Natural killer cell (primary cell): ENCODE measurements at regions not wholly inside any gene's neighbourhood (a gene's known extent, or its start where the extent isn't known, plus 50 kb on each side); places are given as distances from the start of the nearest gene placed in this dataset.

Source experiments
- ATAC-seq, 3 donors: fragments of 150-1000 bp in 2 of 3; fragments of 200-7000 bp in 1 of 3; cut with Tn5 transposase; 1 replicate in 1 of 3; 2 replicates in 2 of 3; pipeline ENCODE4 v1.10.0; 2021; ENCODE audit warnings: mild to moderate bottlenecking in 2 of 3, moderate library complexity in 2 of 3
- DNase-seq, 2 donors: peaks; one replicate each; pipeline versions ENCODE4 v3.0.0 to v3.0.0-alpha.2; 2013 to 2021; ENCODE audit warnings: mixed read lengths in 1 of 2
- H3K27ac ChIP-seq: one replicate; pipeline ENCODE4 v1.5.1; 2013; ENCODE audit warnings: mild to moderate bottlenecking, low read length
- H3K27me3 ChIP-seq: one replicate; pipeline ENCODE4 v1.6.1; 2013; ENCODE audit warnings: low read length; ENCODE audit not compliant: control insufficient read depth, insufficient read depth
- H3K36me3 ChIP-seq: one replicate; pipeline ENCODE4 v1.6.1; 2013; ENCODE audit warnings: low read length; ENCODE audit not compliant: control insufficient read depth, insufficient read depth
- H3K4me1 ChIP-seq: one replicate; pipeline ENCODE4 v1.6.1; 2013; ENCODE audit warnings: low read length; ENCODE audit not compliant: control insufficient read depth, insufficient read depth
- H3K4me3 ChIP-seq: one replicate; pipeline ENCODE4 v1.5.1; 2013; ENCODE audit warnings: low read length
- H3K9me3 ChIP-seq: one replicate; pipeline ENCODE4 v1.6.1; 2013; ENCODE audit warnings: low read length; ENCODE audit not compliant: control insufficient read depth, insufficient read depth
- H3K27ac Mint-ChIP-seq, 2 donors: one replicate each; pipeline ENCODE4 v1.8.0; 2022; ENCODE audit warnings: mild to moderate bottlenecking in 2 of 2, mixed read lengths in 2 of 2, moderate library complexity in 1 of 2
- H3K27me3 Mint-ChIP-seq, 2 donors: one replicate each; pipeline ENCODE4 v1.8.0; 2022; ENCODE audit warnings: low read depth in 2 of 2, mixed read lengths in 2 of 2
- H3K36me3 Mint-ChIP-seq: one replicate; pipeline ENCODE4 v1.8.0; 2022; ENCODE audit warnings: mixed read lengths
- H3K4me1 Mint-ChIP-seq, 2 donors: one replicate each; pipeline ENCODE4 v1.8.0; 2022; ENCODE audit warnings: mixed read lengths in 2 of 2
- H3K4me3 Mint-ChIP-seq: one replicate; pipeline ENCODE4 v1.8.0; 2022; ENCODE audit warnings: mild to moderate bottlenecking, moderate library complexity, mixed read lengths
- H3K9me3 Mint-ChIP-seq, 2 donors: one replicate each; pipeline ENCODE4 v1.8.0; 2022; ENCODE audit warnings: mixed read lengths in 2 of 2
- WGBS: methylation state at CpG from one replicate; pipeline ENCODE4 v1.1.7; 2013; ENCODE audit warnings: missing lambda C conversion rate; ENCODE audit not compliant: insufficient coverage; 5-methylcytosine and 5-hydroxymethylcytosine counted together
- intact Hi-C: fragments of 100-400 bp; cut with micrococcal nuclease; formaldehyde crosslinking; loops from one replicate; pipeline ENCODE4 v1.14.2; 2022
- TF ChIP-seq, protein P1 (sequence below): fragments of 200-600 bp; IDR thresholded peaks from one replicate; pipeline ENCODE4 v1.8.0; 2022; ENCODE audit warnings: antibody characterized with exemption

DNA sequence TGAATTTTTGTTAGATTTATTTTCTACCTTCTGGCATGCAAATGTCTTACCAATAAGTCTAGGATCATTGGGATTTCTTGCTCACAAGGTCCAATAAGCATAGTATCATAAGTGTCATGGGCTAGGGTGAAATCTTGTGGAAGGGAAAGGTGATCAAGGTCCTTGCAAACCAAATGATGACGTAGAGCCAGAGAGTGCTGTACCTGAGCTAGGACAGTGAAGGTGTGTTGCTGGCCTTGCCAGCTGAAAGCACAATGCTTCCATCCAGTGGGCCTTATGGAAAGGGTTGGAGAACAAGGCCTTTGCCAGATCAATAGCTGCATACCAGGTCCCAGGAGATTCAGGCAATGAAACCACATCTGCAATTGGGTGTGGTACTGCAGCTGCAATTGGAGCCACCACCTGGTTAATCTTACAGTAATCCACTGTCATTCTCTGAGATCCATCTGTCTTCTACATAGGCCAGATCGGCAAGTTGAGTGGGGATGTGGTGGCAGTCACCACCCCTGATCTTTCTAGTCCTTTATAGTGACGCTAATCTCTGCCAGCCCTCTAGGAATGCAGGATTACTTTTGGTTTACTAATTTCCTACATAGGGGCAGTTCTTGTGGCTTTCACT, 208.9 kb upstream of the MYL2 start:
- ATAC-seq (no peak), DNase-seq (no peak)
- TF ChIP-seq, protein P1, sequence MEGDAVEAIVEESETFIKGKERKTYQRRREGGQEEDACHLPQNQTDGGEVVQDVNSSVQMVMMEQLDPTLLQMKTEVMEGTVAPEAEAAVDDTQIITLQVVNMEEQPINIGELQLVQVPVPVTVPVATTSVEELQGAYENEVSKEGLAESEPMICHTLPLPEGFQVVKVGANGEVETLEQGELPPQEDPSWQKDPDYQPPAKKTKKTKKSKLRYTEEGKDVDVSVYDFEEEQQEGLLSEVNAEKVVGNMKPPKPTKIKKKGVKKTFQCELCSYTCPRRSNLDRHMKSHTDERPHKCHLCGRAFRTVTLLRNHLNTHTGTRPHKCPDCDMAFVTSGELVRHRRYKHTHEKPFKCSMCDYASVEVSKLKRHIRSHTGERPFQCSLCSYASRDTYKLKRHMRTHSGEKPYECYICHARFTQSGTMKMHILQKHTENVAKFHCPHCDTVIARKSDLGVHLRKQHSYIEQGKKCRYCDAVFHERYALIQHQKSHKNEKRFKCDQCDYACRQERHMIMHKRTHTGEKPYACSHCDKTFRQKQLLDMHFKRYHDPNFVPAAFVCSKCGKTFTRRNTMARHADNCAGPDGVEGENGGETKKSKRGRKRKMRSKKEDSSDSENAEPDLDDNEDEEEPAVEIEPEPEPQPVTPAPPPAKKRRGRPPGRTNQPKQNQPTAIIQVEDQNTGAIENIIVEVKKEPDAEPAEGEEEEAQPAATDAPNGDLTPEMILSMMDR = no peak
- no peaks in the 10 kb centered on the region for H3K27me3 ChIP-seq
- Mint-ChIP-seq H3K4me1 (no peaks in the 10 kb centered on the region), H3K36me3 (no peaks in the 10 kb centered on the region), H3K4me3 (no peak overlapping the region), H3K27me3 (peaks cover 0 to 7% of the 10 kb centered on the region in 2 donors), H3K9me3 (no peaks in the 10 kb centered on the region), H3K27ac (no peak overlapping the region)
- intact Hi-C loops = no loop called here
- WGBS = 78% methylated on average over 2 of the region's 3 CpGs
- H3K9me3 ChIP-seq = no peaks in the 10 kb centered on the region
- H3K4me3 ChIP-seq = no peak overlapping the region
- no peak overlapping the region for H3K27ac ChIP-seq
- H3K36me3 ChIP-seq = no peaks in the 10 kb centered on the region
- no peaks in the 10 kb centered on the region for H3K4me1 ChIP-seq

DNA sequence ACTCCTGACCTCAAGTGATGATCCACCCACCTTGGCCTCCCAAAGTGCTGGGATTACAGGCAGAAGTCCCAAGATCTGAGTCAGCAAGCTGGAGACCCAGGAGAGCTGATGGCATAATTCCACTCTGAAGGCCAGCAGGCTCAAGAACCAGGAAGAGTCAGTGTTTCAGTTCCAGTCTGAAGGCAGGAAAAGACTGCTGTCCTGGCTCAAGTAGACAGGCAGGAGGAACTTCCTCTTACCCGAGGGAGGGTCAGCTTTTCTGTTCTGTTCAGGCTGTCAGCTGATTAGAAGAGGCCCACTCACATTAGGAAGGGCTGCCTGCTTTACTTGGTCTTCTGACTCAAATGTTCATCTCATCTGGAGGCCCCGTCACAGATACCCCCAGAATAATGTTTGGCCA, 206.0 kb upstream of the MYL2 start:
- H3K9me3 Mint-ChIP-seq = no peaks in the 10 kb centered on the region
- DNase-seq = no peak
- H3K27ac Mint-ChIP-seq = no peak overlapping the region
- no peak for ATAC-seq
- Histone ChIP-seq H3K9me3 (no peaks in the 10 kb centered on the region), H3K36me3 (no peaks in the 10 kb centered on the region), H3K4me1 (no peaks in the 10 kb centered on the region), H3K27me3 (no peaks in the 10 kb centered on the region), H3K27ac (no peak overlapping the region), H3K4me3 (no peak overlapping the region)
- H3K4me1 Mint-ChIP-seq = no peaks in the 10 kb centered on the region
- TF ChIP-seq, protein P1 = no peak
- peaks cover 2 to 13% of the 10 kb centered on the region in 2 donors for H3K27me3 Mint-ChIP-seq
- H3K36me3 Mint-ChIP-seq = no peaks in the 10 kb centered on the region
- WGBS = 50% methylated on average over 2 of the region's 2 CpGs
- intact Hi-C loops = no loop called here
- no peak overlapping the region for H3K4me3 Mint-ChIP-seq

DNA sequence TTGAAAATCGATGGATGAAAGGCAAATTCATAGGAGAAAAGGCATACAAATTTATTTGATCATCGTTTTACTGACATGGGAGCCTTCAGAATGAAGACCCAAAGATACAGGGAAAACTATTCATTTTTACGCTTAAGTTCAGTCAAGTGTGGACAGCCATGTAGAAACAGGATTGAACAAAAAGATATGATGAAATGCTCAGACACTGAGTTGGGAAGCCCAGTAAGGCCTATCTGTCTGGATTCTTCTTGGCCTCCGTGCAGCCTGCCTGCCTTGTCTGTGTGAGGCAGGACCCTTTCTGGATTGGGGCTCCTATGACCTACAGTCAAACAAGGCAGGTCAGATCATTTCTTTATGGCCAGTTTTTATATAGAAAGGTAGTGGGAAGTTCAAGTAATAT, 203.8 kb upstream of the MYL2 start:
- no peak overlapping the region for H3K4me3 Mint-ChIP-seq
- WGBS = 92% methylated on average over 4 of the region's 4 CpGs
- Histone ChIP-seq H3K9me3 (no peaks in the 10 kb centered on the region), H3K4me1 (no peaks in the 10 kb centered on the region), H3K4me3 (no peak overlapping the region), H3K27ac (no peak overlapping the region), H3K36me3 (no peaks in the 10 kb centered on the region), H3K27me3 (no peaks in the 10 kb centered on the region)
- ATAC-seq (no peak), DNase-seq (no peak)
- H3K9me3 Mint-ChIP-seq = no peaks in the 10 kb centered on the region
- intact Hi-C loops = no loop called here
- H3K4me1 Mint-ChIP-seq = no peaks in the 10 kb centered on the region
- peaks cover 6 to 21% of the 10 kb centered on the region in 2 donors for H3K27me3 Mint-ChIP-seq
- H3K27ac Mint-ChIP-seq = no peak overlapping the region
- H3K36me3 Mint-ChIP-seq = no peaks in the 10 kb centered on the region
- TF ChIP-seq, protein P1 = no peak

DNA sequence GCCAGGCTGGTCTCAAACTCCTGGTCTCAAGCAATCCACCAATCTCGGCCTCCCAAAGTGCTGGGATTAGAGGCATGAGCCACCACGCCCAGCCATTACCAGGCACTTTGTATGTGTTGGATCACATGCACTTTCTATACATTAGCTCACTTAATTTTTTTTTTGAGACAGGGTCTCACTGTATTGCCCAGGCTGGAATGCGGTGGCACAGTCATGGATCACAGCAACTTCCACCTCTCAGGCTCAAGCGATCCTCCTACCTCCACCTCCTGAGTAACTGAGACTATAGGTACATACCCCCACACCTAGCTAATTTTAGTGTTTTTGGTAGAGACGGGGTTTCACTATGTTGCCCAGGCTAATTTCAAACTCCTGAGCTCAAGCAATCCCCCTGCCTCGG, 203.0 kb upstream of the MYL2 start:
- no peaks in the 10 kb centered on the region for H3K27me3 ChIP-seq
- no peak overlapping the region for H3K4me3 Mint-ChIP-seq

More for the DNA sequence above, 203.0 kb upstream of the MYL2 start:
- no peak overlapping the region for H3K27ac ChIP-seq
- ATAC-seq (no peak), DNase-seq (no peak)
- 90% methylated on average over 6 of the region's 6 CpGs for WGBS
- H3K27me3 Mint-ChIP-seq = peaks cover 7 to 21% of the 10 kb centered on the region in 2 donors
- H3K9me3 Mint-ChIP-seq = no peaks in the 10 kb centered on the region
- intact Hi-C loops = no loop called here
- TF ChIP-seq, protein P1 = no peak
- H3K36me3 Mint-ChIP-seq = no peaks in the 10 kb centered on the region
- no peak overlapping the region for H3K4me3 ChIP-seq
- H3K4me1 Mint-ChIP-seq = no peaks in the 10 kb centered on the region
- H3K9me3 ChIP-seq = no peaks in the 10 kb centered on the region
- no peaks in the 10 kb centered on the region for H3K36me3 ChIP-seq
- H3K4me1 ChIP-seq = no peaks in the 10 kb centered on the region
- H3K27ac Mint-ChIP-seq = no peak overlapping the region
